HL-60 (cell line): ENCODE measurements at regions not wholly inside any gene's neighbourhood (a gene's known extent, or its start where the extent isn't known, plus 50 kb on each side); places are given as distances from the start of the nearest gene placed in this dataset.

Experiments used
- DNase-seq, 2 experiments: peaks; one replicate each; pipeline ENCODE4 v3.0.0-alpha.2; 2010 to 2020; ENCODE audit warnings: low read depth in 1 of 2, low spot score in 1 of 2
- H3K27ac ChIP-seq: fragments of 250-450 bp; sonication (Bioruptor Pico); replicated peaks from 2 replicates; pipeline ENCODE4 v1.5.1; 2020; ENCODE audit warnings: mild to moderate bottlenecking, moderate library complexity
- H3K27me3 ChIP-seq: fragments of 250-450 bp; sonication (Bioruptor Pico); 2 replicates; pipeline ENCODE4 v1.5.1; 2021; ENCODE audit warnings: mild to moderate bottlenecking, moderate library complexity; ENCODE audit not compliant: insufficient read depth, poor library complexity, severe bottlenecking
- H3K4me3 ChIP-seq: replicated peaks from 2 replicates; pipeline ENCODE4 v1.5.1; 2011; ENCODE audit warnings: mild to moderate bottlenecking, control low read depth, low read length; ENCODE audit not compliant: insufficient read depth
- GABPA ChIP-seq: IDR thresholded peaks from 2 replicates; pipeline ENCODE4 v1.6.1; 2012; ENCODE audit warnings: low read depth
- POLR2AphosphoS5 ChIP-seq: IDR thresholded peaks from 2 replicates; pipeline ENCODE4 v1.6.1; 2012; ENCODE audit warnings: low read depth
- REST ChIP-seq: IDR thresholded peaks from 2 replicates; pipeline ENCODE4 v1.6.1; 2012; ENCODE audit warnings: low read depth; ENCODE audit not compliant: insufficient replicate concordance
- SPI1 ChIP-seq: IDR thresholded peaks from 2 replicates; pipeline ENCODE4 v1.6.1; 2012; ENCODE audit warnings: low read depth, mild to moderate bottlenecking, borderline replicate concordance
- TF ChIP-seq, protein P1 (sequence below): IDR thresholded peaks from one replicate; pipeline ENCODE4 v1.5.1; 2011; ENCODE audit warnings: low read length, control low read depth, inconsistent platforms; ENCODE audit not compliant: insufficient read depth

GRCh38 chr2:2640818-2641217 lies 309.7 kb upstream of the MYT1L start:
- Histone ChIP-seq H3K27me3 (no peaks in the 10 kb centered on the region), H3K27ac (no peak overlapping the region), H3K4me3 (no peak overlapping the region)
- no peak for DNase-seq
- TF ChIP-seq SPI1, result no peak
- no peak for TF ChIP-seq POLR2AphosphoS5
- TF ChIP-seq, protein P1, sequence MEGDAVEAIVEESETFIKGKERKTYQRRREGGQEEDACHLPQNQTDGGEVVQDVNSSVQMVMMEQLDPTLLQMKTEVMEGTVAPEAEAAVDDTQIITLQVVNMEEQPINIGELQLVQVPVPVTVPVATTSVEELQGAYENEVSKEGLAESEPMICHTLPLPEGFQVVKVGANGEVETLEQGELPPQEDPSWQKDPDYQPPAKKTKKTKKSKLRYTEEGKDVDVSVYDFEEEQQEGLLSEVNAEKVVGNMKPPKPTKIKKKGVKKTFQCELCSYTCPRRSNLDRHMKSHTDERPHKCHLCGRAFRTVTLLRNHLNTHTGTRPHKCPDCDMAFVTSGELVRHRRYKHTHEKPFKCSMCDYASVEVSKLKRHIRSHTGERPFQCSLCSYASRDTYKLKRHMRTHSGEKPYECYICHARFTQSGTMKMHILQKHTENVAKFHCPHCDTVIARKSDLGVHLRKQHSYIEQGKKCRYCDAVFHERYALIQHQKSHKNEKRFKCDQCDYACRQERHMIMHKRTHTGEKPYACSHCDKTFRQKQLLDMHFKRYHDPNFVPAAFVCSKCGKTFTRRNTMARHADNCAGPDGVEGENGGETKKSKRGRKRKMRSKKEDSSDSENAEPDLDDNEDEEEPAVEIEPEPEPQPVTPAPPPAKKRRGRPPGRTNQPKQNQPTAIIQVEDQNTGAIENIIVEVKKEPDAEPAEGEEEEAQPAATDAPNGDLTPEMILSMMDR, result no peak
- no peak for TF ChIP-seq REST
- no peak for TF ChIP-seq GABPA

- no peaks in the 10 kb centered on the region for H3K27me3 ChIP-seq
- H3K27ac ChIP-seq, result no peak overlapping the region
- TF ChIP-seq, protein P1, result no peak
- no peak for TF ChIP-seq REST
- TF ChIP-seq SPI1, result no peak
- TF ChIP-seq GABPA, result no peak
- TF ChIP-seq POLR2AphosphoS5, result no peak
- DNase-seq, result no peak
- H3K4me3 ChIP-seq, result no peak overlapping the region
Observed at GRCh38 chr2:2640371-2640770, 309.3 kb upstream of the MYT1L start.

GRCh38 chr2:2639251-2640139 lies 308.4 kb upstream of the MYT1L start:
- no peak for DNase-seq
- no peak for TF ChIP-seq GABPA
- TF ChIP-seq POLR2AphosphoS5, result no peak
- no peak for TF ChIP-seq REST
- TF ChIP-seq, protein P1, result no peak
- no peak for TF ChIP-seq SPI1
- no peaks in the 10 kb centered on the region for H3K27me3 ChIP-seq
- H3K27ac ChIP-seq, result no peak overlapping the region
- H3K4me3 ChIP-seq, result no peak overlapping the region
